Kidney capillary endothelial cell (primary cell): ENCODE measurements at regions not wholly inside any gene's neighbourhood (a gene's known extent, or its start where the extent isn't known, plus 50 kb on each side); places are given as distances from the start of the nearest gene placed in this dataset.

Experiments used
- DNase-seq: peaks from one replicate; pipeline ENCODE4 v3.0.0-alpha.2; 2018; ENCODE audit warnings: low spot score

GRCh38 chr18:33957707-33958106 lies 267.0 kb downstream of the NOL4 start:
- no peak for DNase-seq

- DNase-seq: no peak
Measured at GRCh38 chr18:33951031-33951430, 273.7 kb downstream of the NOL4 start.

GRCh38 chr18:33946336-33946735 lies 278.4 kb downstream of the NOL4 start:
- no peak for DNase-seq

GRCh38 chr18:33944493-33944892 lies 280.2 kb downstream of the NOL4 start:
- DNase-seq: no peak

DNA sequence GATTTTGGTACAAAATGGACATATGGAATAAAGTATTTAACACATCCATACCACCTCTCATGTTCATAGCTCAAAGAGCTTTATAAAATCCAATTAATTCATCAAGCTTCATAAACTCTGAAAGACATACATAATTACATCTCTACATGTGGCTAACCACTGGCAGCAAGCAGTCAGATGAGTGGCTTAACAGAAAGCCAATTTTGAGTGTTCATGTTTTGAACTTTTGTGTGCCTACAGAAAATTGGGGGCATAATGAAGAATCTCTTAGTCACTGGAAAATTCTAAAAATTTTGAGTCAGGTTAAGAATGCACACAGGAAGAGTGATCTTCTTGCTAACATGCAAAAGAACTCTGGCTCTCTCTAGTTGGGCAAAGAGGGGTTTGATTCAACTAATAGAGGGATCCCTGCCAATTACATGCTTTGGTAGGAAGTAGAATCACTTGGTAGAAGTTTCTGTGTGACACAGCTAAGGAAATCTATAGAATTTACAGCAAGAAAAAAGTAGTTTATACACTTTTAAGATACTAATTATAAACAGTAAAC lies 287.4 kb downstream of the NOL4 start:
- DNase-seq: no peak

GRCh38 chr18:33934258-33934657 lies 290.5 kb downstream of the NOL4 start:
- DNase-seq: no peak

DNA sequence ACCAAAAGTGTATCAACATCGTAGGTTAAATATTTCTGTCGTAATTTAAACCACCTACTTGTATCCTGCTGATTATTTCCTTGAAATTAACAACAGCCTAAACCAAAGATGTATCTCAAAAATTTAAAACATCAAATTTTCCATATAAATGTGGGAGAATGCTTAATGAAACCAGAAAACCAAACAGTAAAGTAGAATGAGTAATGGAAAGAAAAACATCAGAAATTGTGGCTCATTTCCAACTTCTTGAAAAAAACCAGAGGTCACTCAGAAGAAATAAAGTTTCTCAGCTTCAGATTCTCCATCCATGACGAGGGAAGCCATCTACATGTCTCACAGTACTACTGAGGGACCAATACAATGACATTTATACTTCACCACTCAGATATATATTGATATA lies 296.5 kb downstream of the NOL4 start:
- no peak for DNase-seq

DNA sequence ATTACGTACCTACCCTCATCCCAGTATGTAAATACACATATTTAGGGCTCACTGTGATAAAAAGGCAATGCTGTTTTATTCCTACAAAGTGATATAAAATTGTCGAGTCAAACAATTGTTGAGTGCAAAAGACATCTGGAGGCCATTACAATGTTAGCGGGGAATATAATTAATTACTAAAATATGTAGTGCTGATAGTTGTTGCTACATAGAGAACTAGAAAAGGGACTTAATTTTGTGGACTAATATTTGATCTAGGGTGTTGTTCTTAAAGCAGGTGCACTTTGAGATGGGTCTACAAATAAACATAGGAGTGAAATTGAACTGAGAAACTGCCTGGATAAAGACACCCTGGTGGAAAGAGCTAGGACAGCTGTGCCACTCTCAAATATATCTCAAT lies 300.1 kb downstream of the NOL4 start:
- DNase-seq: no peak

DNA sequence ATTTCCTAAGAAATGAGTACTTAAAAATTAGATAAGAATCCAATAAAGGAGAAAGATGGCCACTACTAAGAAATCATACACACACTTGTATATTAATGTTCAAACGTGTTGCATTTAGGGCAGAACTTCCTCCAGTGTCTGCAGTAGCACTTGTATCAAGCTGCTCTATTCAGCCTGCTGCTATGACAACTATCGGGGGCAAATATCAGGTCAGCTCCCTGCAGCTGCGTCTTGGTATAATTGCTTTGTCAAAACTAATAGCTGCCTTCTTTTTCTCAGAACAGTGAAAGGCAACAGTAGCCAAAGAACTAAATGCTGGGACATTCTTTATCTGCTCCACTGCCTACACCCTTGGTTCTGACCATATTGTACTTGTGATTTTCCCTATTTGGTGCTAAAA lies 300.7 kb downstream of the NOL4 start:
- no peak for DNase-seq

DNA sequence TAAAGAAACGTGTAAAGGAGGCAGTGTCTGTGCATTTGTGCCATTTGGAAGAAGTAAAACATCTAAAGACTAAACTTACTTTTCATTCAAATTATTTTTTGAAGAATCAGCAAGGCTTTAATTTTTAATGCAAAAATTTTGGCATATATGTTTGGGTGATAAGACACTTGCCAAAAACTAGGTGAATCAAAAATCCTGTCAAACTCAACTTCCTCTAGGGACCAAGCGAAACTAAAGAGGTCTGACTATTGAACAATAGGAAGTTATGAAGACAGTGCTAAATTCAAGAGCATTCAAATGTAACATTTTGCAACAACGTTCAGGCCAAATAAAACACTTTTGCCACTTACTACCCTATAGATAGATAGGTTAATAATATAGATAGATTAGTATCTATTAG lies 306.1 kb downstream of the NOL4 start:
- no peak for DNase-seq

- no peak for DNase-seq
Measured at GRCh38 chr18:33916200-33916599, 308.5 kb downstream of the NOL4 start.

DNA sequence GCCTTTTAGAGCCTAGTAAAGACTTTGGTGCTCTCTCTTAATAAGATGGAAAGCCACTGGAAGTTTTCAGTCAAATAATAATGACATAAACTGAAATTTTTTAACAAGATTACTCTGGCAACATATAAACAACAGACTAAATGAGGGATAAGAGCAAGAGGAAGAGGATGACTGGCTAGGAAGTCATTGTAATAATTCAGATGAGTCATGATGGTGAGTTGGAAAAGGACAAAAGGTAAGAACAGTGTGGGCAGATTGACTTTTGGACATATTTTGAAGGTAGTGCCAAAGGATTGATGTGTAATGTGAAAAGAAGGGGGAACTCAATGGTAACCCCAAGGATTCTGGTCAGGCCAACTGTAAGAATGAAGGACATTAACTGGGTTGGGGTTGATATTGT lies 310.3 kb downstream of the NOL4 start:
- DNase-seq: no peak

DNA sequence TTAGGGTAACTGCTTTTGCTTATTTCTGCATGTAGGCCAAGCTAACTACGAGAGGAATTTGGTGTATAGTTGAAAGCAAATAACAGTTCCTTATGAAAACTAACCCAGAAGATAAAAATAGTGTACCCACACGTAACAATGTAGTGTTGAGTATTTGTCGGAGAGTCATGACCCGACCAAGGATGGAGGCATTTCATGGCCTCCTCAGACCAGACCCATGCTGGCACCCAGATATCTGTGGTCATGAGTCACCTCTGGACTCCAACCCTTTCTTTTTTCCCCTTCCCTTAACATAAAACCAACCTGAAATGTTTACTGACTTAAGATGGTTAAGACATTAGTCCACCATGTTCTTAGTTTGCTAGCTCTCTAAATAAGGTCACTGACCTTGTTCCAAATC lies 318.7 kb downstream of the NOL4 start:
- no peak for DNase-seq

GRCh38 chr18:33901894-33902512 lies 322.7 kb downstream of the NOL4 start:
- no peak for DNase-seq

GRCh38 chr18:33900638-33901037 lies 322.6 kb downstream of the ASXL3 start:
- no peak for DNase-seq

- no peak for DNase-seq
Measured at GRCh38 chr18:33898427-33898826, 320.4 kb downstream of the ASXL3 start.

DNA sequence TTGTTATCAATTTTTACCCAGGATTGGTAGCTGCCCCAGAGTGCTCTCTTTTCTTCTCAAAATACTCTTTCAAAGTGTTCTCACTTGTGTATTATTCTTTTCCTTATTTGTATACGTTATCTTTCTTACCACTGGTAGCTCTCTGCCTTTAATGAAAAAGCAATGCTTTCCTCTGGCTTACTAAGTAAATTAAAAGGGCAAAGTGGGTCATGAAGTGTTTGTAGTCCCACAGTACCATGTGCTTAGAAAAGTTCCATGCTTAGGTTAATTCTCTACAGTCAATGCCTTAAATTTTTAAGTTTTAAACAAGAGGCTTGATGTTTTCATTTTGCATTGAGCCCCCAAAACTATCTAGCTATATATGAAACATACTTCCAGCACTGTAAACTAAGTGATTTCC lies 300.2 kb downstream of the ASXL3 start:
- no peak for DNase-seq

- DNase-seq: no peak
Measured at GRCh38 chr18:33875029-33875565, 297.1 kb downstream of the ASXL3 start.

GRCh38 chr18:33873112-33873511 lies 295.1 kb downstream of the ASXL3 start:
- no peak for DNase-seq

DNA sequence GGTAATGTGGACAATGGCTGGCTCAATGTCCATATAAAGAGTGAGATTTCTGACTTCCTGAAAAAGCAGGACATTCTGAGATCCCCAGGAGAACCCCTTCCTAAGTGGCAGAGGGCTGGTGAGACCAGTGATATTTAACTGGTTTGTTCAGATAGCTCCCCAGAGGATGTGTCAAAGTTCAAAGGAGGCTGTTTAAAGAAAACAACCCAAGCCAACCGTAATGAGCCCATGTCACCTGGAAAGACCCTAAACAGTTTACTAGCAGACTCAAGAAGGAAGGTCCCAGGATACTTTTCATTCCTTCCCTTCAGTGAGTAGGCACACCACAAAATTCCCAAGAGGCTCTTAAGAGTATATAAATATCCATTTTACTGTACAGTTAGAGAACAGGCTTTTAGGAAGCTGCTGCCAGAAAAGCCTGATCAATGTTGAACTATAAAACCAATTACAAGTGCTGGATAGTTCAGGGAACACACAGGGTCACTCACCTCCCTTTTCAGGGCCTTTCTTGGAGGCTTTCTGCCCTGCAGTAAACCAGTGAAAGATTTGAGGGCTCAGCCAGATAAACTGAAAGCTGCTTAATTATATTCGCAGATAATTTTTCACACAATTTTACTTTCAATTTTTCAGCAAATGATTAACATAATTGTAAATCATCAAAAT lies 293.5 kb downstream of the ASXL3 start:
- DNase-seq: no peak

DNA sequence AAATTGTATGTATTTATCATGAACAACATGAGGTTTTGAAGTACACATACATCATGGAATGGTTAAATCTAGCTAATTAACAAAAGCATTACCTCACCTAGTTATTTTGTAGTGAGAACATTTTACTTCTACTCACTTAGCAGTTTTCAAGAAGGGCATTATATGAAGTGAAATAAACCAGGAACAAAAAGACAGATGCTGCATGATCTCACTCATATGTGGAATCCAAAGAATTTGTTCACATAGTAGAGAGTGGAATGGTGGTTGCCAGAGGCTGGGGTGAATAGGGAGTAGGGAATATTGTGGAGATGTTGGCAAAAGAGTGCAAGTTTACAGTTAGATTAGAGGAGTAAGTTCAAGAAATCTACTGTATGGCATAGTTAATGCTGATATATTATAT lies 292.0 kb downstream of the ASXL3 start:
- DNase-seq: no peak

- DNase-seq: no peak
Measured at GRCh38 chr18:33866386-33866785, 288.4 kb downstream of the ASXL3 start.

GRCh38 chr18:33863912-33864311 lies 285.9 kb downstream of the ASXL3 start:
- no peak for DNase-seq

DNA sequence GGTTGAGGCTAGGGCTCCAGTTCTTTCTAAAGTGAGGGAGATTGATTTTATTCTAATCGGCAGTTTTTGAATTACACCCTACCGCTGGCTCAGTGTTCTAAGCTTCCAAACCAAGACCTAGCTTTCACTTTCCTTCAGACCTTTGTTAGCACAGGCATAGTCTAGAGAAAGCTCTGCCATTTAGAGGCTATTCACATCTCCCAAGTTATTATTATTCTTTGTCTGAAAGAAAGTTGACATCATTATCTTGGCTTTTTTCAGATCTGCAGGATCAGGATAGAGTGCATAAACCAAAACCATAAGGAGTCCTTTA lies 276.8 kb downstream of the ASXL3 start:
- DNase-seq: no peak
